ENCODE measurements at regions not wholly inside any gene's neighbourhood (a gene's known extent, or its start where the extent isn't known, plus 50 kb on each side); places are given as distances from the start of the nearest gene placed in this dataset.

DNA sequence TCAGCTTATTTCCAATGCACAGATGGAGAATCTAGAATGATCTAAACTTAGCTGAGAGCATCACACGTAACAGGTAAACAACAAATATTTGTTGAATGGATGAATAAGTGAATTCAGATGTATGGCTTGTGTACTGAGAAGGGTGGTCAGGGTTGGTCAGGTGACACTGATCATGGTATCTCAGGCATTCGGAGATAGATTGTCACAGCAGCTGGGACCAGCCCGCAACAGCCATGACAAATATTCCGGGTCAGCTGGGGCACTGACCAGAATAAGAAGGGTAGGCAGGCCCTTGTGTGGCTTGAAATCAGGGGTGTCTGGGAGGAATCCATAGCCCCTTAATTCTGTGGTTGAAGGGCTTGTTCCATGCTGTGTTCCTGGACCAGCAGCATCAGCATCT, 159.4 kb upstream of the ARX start:
- TF ChIP-seq CTCF (optimal IDR thresholded peaks at IDR 0.05 in 1 of 3, IDR thresholded peaks at IDR 0.05 in 1 of 3, conservative IDR thresholded peaks at IDR 0.05 in 1 of 3; ENCODE audit: extremely low read depth in 1 of 3, insufficient read depth in 2 of 3, low read length in 3 of 3) (no peak), EZH2 (IDR thresholded peaks at IDR 0.05; ENCODE audit: low read length) (no peak)
